T-cell (primary cell): ENCODE measurements at regions not wholly inside any gene's neighbourhood (a gene's known extent, or its start where the extent isn't known, plus 50 kb on each side); places are given as distances from the start of the nearest gene placed in this dataset.

Experiments
- ATAC-seq, 4 experiments: fragments of 200-7000 bp in 3 of 4; fragments of 150-1000 bp in 1 of 4; cut with Tn5 transposase; replicated peaks in 1 of 4; 1 replicate in 3 of 4; 2 replicates in 1 of 4; pipeline ENCODE4 v1.10.0; 2021; ENCODE audit warnings: moderate library complexity in 3 of 4, mild to moderate bottlenecking in 2 of 4, moderate number of reproducible peaks in 1 of 4
- CTCF ChIA-PET, 2 donors: fragments of 300-600 bp; sonication (Branson Sonifier 250); formaldehyde crosslinking; loops; one replicate each; lab custom pipeline; 2022; ENCODE audit warnings: antibody characterized with exemption in 2 of 2; lab: Charles Lee
- POLR2A ChIA-PET, 2 donors: fragments of 300-600 bp; sonication (Branson Sonifier 250); formaldehyde crosslinking; loops; one replicate each; lab custom pipeline; 2022; ENCODE audit warnings: antibody characterized with exemption in 2 of 2; lab: Charles Lee
- DNase-seq, 35 experiments: peaks; one replicate each; pipeline versions ENCODE4 v3.0.0 to v3.0.0-alpha.2; 2013 to 2023
- H3K27ac ChIP-seq: one replicate; pipeline ENCODE4 v1.5.1; 2013; ENCODE audit warnings: low read length
- H3K27me3 ChIP-seq, 2 experiments: replicated peaks in 1 of 2; 1 replicate in 1 of 2; 2 replicates in 1 of 2; pipeline versions ENCODE4 v1.6.1 to v1.7.0; 2013; ENCODE audit warnings: low read length in 1 of 2, mixed read lengths in 1 of 2; ENCODE audit not compliant: control insufficient read depth in 2 of 2, insufficient read depth in 2 of 2; ENCODE audit errors: extremely low read depth in 1 of 2
- H3K36me3 ChIP-seq, 2 donors: 1 replicate in 1 of 2; 2 replicates in 1 of 2; pipeline versions ENCODE4 v1.6.1 to v1.7.0; 2013; ENCODE audit warnings: low read length in 1 of 2; ENCODE audit not compliant: control insufficient read depth in 2 of 2, insufficient read depth in 1 of 2; ENCODE audit errors: extremely low read depth in 1 of 2
- H3K4me1 ChIP-seq, 2 experiments: 1 replicate in 1 of 2; 2 replicates in 1 of 2; pipeline versions ENCODE4 v1.6.1 to v1.7.0; 2013; ENCODE audit warnings: low read length in 2 of 2, mixed read lengths in 1 of 2; ENCODE audit not compliant: insufficient read depth in 2 of 2, control insufficient read depth in 1 of 2; ENCODE audit errors: extremely low read depth in 1 of 2
- H3K4me3 ChIP-seq, 2 donors: 1 replicate in 1 of 2; 2 replicates in 1 of 2; pipeline versions ENCODE4 v1.5.1 to v1.7.0; 2013; ENCODE audit warnings: mild to moderate bottlenecking in 2 of 2, low read length in 1 of 2, moderate library complexity in 1 of 2; ENCODE audit not compliant: control insufficient read depth in 1 of 2; ENCODE audit errors: extremely low read depth in 1 of 2
- H3K9me3 ChIP-seq: 2 replicates; pipeline ENCODE4 v1.7.0; 2013
- H3K27ac Mint-ChIP-seq, 2 donors: one replicate each; pipeline ENCODE4 v1.8.0; 2020 to 2021; ENCODE audit warnings: mild to moderate bottlenecking in 2 of 2, mixed read lengths in 2 of 2
- H3K27me3 Mint-ChIP-seq, 2 donors: one replicate each; pipeline ENCODE4 v1.8.0; 2021 to 2022; ENCODE audit warnings: mixed read lengths in 2 of 2
- H3K36me3 Mint-ChIP-seq: one replicate; pipeline ENCODE4 v1.8.0; 2021; ENCODE audit warnings: mixed read lengths
- H3K4me1 Mint-ChIP-seq, 3 donors: one replicate each; pipeline ENCODE4 v1.8.0; 2020 to 2022; ENCODE audit warnings: mixed read lengths in 3 of 3, mild to moderate bottlenecking in 1 of 3
- H3K4me3 Mint-ChIP-seq, 3 donors: one replicate each; pipeline ENCODE4 v1.8.0; 2020 to 2022; ENCODE audit warnings: mild to moderate bottlenecking in 3 of 3, mixed read lengths in 3 of 3, moderate library complexity in 3 of 3
- H3K9me3 Mint-ChIP-seq, 3 donors: one replicate each; pipeline ENCODE4 v1.8.0; 2020 to 2022; ENCODE audit warnings: mixed read lengths in 3 of 3
- WGBS: methylation state at CpG from one replicate; pipeline ENCODE4 v1.1.5; 2013; ENCODE audit warnings: missing lambda C conversion rate; ENCODE audit not compliant: insufficient coverage; 5-methylcytosine and 5-hydroxymethylcytosine counted together

- ChIA-PET POLR2A (no interaction called here), CTCF (no interaction called here)
- no peaks in the 10 kb centered on the region for H3K9me3 ChIP-seq
- Mint-ChIP-seq H3K4me1 (no peaks in the 10 kb centered on the region), H3K9me3 (peaks cover 3 to 22% (median 9%) of the 10 kb centered on the region in 3 donors), H3K36me3 (peaks cover 43% of the 10 kb centered on the region), H3K4me3 (no peak overlapping the region), H3K27ac (no peak overlapping the region), H3K27me3 (no peaks in the 10 kb centered on the region)
- WGBS = no CpG with 5 or more reads among the region's 1 CpG
- H3K27me3 ChIP-seq = no peaks in the 10 kb centered on the region
- H3K27ac ChIP-seq = no peak overlapping the region
- ATAC-seq (no peak), DNase-seq (no peak)
- no peaks in the 10 kb centered on the region for H3K36me3 ChIP-seq
- H3K4me3 ChIP-seq = no peak overlapping the region
- no peaks in the 10 kb centered on the region for H3K4me1 ChIP-seq
These were observed 90.1 kb upstream of the SLC12A2 start for GRCh38 chr5:127993476-127993875.

GRCh38 chr5:127994087-127994660 is 89.4 kb upstream of the SLC12A2 start:
- peaks cover 43% of the 10 kb centered on the region for H3K36me3 Mint-ChIP-seq
- H3K9me3 Mint-ChIP-seq = peaks cover 3 to 22% (median 9%) of the 10 kb centered on the region in 3 donors
- no peaks in the 10 kb centered on the region for H3K27me3 Mint-ChIP-seq
- H3K4me3 ChIP-seq = no peak overlapping the region
- H3K36me3 ChIP-seq = no peaks in the 10 kb centered on the region
- H3K27ac ChIP-seq = no peak overlapping the region
- no peak for ATAC-seq
- 100% methylated on average over 1 of the region's 3 CpGs for WGBS
- no peak for DNase-seq
- no peaks in the 10 kb centered on the region for H3K4me1 Mint-ChIP-seq
- H3K4me3 Mint-ChIP-seq = no peak overlapping the region
- ChIA-PET CTCF (no interaction called here), POLR2A (interaction anchor here in 1 of 2 donors (0.6 kb wide), 1 partner anchor 1216 kb away, joined by 3 read pairs; no protein-coding TSS in a partner anchor)
- no peaks in the 10 kb centered on the region for H3K27me3 ChIP-seq
- H3K27ac Mint-ChIP-seq = no peak overlapping the region
- no peaks in the 10 kb centered on the region for H3K4me1 ChIP-seq
- no peaks in the 10 kb centered on the region for H3K9me3 ChIP-seq

GRCh38 chr5:127995556-127995955 is 88.0 kb upstream of the SLC12A2 start:
- Histone ChIP-seq H3K27ac (no peak overlapping the region), H3K9me3 (no peaks in the 10 kb centered on the region), H3K27me3 (no peaks in the 10 kb centered on the region), H3K36me3 (no peaks in the 10 kb centered on the region), H3K4me3 (no peak overlapping the region), H3K4me1 (no peaks in the 10 kb centered on the region)
- 100% methylated on average over 1 of the region's 3 CpGs for WGBS
- H3K36me3 Mint-ChIP-seq = peaks cover 37% of the 10 kb centered on the region
- no peaks in the 10 kb centered on the region for H3K27me3 Mint-ChIP-seq
- no peaks in the 10 kb centered on the region for H3K4me1 Mint-ChIP-seq
- ATAC-seq (no peak), DNase-seq (no peak)
- H3K27ac Mint-ChIP-seq = no peak overlapping the region
- CTCF ChIA-PET = no interaction called here
- H3K9me3 Mint-ChIP-seq = peaks cover 3 to 10% (median 4%) of the 10 kb centered on the region in 3 donors
- POLR2A ChIA-PET = interaction anchor here in 1 of 2 donors (0.5 kb wide), 1 partner anchor 94 kb away, joined by 6 read pairs; no protein-coding TSS in a partner anchor
- no peak overlapping the region for H3K4me3 Mint-ChIP-seq

GRCh38 chr5:127997201-127997704 is 86.3 kb upstream of the SLC12A2 start:
- H3K36me3 Mint-ChIP-seq = peaks cover 27% of the 10 kb centered on the region
- Histone ChIP-seq H3K27me3 (no peaks in the 10 kb centered on the region), H3K36me3 (no peaks in the 10 kb centered on the region), H3K4me3 (no peak overlapping the region), H3K4me1 (no peaks in the 10 kb centered on the region), H3K9me3 (no peaks in the 10 kb centered on the region), H3K27ac (no peak overlapping the region)
- ChIA-PET CTCF (no interaction called here), POLR2A (interaction anchor here in 1 of 2 donors (0.5 kb wide), 1 partner anchor 105 kb away, joined by 5 read pairs; no protein-coding TSS in a partner anchor)
- H3K27ac Mint-ChIP-seq = no peak overlapping the region
- H3K4me1 Mint-ChIP-seq = no peaks in the 10 kb centered on the region
- no peaks in the 10 kb centered on the region for H3K27me3 Mint-ChIP-seq
- H3K4me3 Mint-ChIP-seq = no peak overlapping the region
- WGBS = no CpG with 5 or more reads among the region's 5 CpGs
- DNase-seq (no peak), ATAC-seq (no peak)
- H3K9me3 Mint-ChIP-seq = peaks cover 0 to 5% (median 4%) of the 10 kb centered on the region in 3 donors

GRCh38 chr5:127998950-127999615 is 84.5 kb upstream of the SLC12A2 start:
- no peak overlapping the region for H3K4me3 Mint-ChIP-seq
- DNase-seq (no peak), ATAC-seq (no peak)
- ChIA-PET CTCF (interaction anchor here in 1 of 2 donors (0.7 kb wide), 1 partner anchor 39 kb away, joined by 3 read pairs; no protein-coding TSS in a partner anchor), POLR2A (interaction anchor here in 1 of 2 donors (0.6 kb wide), 1 partner anchor 18 kb away, joined by 3 read pairs; no protein-coding TSS in a partner anchor)
- H3K4me1 Mint-ChIP-seq = no peaks in the 10 kb centered on the region
- Histone ChIP-seq H3K27ac (no peak overlapping the region), H3K27me3 (no peaks in the 10 kb centered on the region), H3K4me3 (no peak overlapping the region), H3K9me3 (no peaks in the 10 kb centered on the region), H3K4me1 (no peaks in the 10 kb centered on the region), H3K36me3 (no peaks in the 10 kb centered on the region)
- peaks cover 31% of the 10 kb centered on the region for H3K36me3 Mint-ChIP-seq
- no peaks in the 10 kb centered on the region for H3K9me3 Mint-ChIP-seq
- WGBS = 100% methylated on average over 2 of the region's 3 CpGs
- no peak overlapping the region for H3K27ac Mint-ChIP-seq
- no peaks in the 10 kb centered on the region for H3K27me3 Mint-ChIP-seq

- Mint-ChIP-seq H3K27ac (no peak overlapping the region), H3K4me1 (no peaks in the 10 kb centered on the region), H3K36me3 (peaks cover 34% of the 10 kb centered on the region), H3K4me3 (no peak overlapping the region), H3K9me3 (no peaks in the 10 kb centered on the region), H3K27me3 (no peaks in the 10 kb centered on the region)
- no peak overlapping the region for H3K27ac ChIP-seq
- H3K4me3 ChIP-seq = no peak overlapping the region
- H3K36me3 ChIP-seq = no peaks in the 10 kb centered on the region
- no peaks in the 10 kb centered on the region for H3K9me3 ChIP-seq
- H3K27me3 ChIP-seq = no peaks in the 10 kb centered on the region
- DNase-seq (no peak), ATAC-seq (no peak)
- H3K4me1 ChIP-seq = no peaks in the 10 kb centered on the region
- CTCF ChIA-PET = interaction anchor here in 1 of 2 donors (0.8 kb wide), 1 partner anchor 92 kb away, joined by 6 read pairs; no protein-coding TSS in a partner anchor
- POLR2A ChIA-PET = no interaction called here
- no CpG with 5 or more reads among the region's 1 CpG for WGBS
These were observed 83.7 kb upstream of the SLC12A2 start for GRCh38 chr5:127999909-128000308.
